HUES6 (cell line): ENCODE measurements at regions not wholly inside any gene's neighbourhood (a gene's known extent, or its start where the extent isn't known, plus 50 kb on each side); places are given as distances from the start of the nearest gene placed in this dataset.
A peak's percentile ranks its signal among the peaks of the same experiment; 100 is the strongest.

ENCODE experiments used
- H3K27ac ChIP-seq: 2 replicates; pipeline ENCODE4 v1.7.0; 2013; ENCODE audit warnings: low read depth, mild to moderate bottlenecking, low read length, inconsistent platforms
- H3K27me3 ChIP-seq: 2 replicates; pipeline ENCODE4 v1.6.1; 2013; ENCODE audit warnings: low read length; ENCODE audit not compliant: control insufficient read depth, insufficient read depth
- H3K36me3 ChIP-seq: 2 replicates; pipeline ENCODE4 v1.6.1; 2013; ENCODE audit warnings: low read length; ENCODE audit not compliant: control insufficient read depth, insufficient read depth
- H3K4me1 ChIP-seq: 2 replicates; pipeline ENCODE4 v1.6.1; 2013; ENCODE audit warnings: low read length; ENCODE audit not compliant: control insufficient read depth, insufficient read depth
- H3K4me3 ChIP-seq: 2 replicates; pipeline ENCODE4 v1.5.1; 2013; ENCODE audit warnings: low read depth, low read length
- H3K9ac ChIP-seq: one replicate; pipeline ENCODE4 v1.6.1; 2013; ENCODE audit warnings: mild to moderate bottlenecking, low read length
- H3K9me3 ChIP-seq: 2 replicates; pipeline ENCODE4 v1.6.1; 2013; ENCODE audit warnings: low read depth, low read length; ENCODE audit not compliant: control insufficient read depth, insufficient read depth

DNA sequence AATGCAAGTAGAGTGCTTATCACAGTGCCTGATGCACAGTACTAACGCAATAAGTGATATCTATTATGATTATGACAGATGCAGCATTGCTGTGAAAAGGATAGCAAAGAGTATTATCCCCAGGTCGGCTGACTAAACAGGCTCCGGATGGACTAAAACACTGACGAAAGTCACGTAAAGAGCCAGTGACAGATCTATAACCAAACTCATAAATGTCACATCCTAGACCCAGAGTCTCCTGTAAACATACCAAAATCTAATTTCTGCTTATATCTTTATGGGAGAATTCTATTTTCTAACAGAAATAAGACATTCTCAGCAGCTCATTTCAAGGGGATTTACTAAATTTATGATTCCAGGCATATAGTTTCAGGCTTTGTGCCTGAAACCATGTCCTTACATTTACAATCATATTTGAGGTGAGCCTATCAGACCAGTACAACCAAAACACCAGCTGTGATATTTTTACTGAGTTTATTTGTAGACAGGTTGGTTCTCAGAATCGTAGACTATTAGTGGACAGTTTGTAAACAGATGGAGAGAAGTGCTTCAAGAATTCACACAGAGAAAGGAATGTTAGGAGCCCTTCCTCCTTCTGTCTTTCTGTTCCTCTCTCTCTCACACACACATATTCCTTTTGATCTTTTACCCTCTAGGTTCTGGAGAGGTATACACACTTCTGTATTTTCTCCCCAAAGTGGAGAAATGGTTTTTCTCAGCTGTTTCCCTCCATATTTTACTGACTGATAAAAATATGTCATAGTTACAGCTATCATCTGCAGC, 52.4 kb upstream of the WDR26 start:
- Histone ChIP-seq H3K36me3 (no peaks in the 10 kb centered on the region), H3K27me3 (no peaks in the 10 kb centered on the region), H3K4me1 (no peaks in the 10 kb centered on the region; the same call in 1 of the 2 replicates), H3K9me3 (peaks cover 22% of the 10 kb centered on the region), H3K27ac (no peak overlapping the region), H3K4me3 (no peak overlapping the region), H3K9ac (no peak overlapping the region)

DNA sequence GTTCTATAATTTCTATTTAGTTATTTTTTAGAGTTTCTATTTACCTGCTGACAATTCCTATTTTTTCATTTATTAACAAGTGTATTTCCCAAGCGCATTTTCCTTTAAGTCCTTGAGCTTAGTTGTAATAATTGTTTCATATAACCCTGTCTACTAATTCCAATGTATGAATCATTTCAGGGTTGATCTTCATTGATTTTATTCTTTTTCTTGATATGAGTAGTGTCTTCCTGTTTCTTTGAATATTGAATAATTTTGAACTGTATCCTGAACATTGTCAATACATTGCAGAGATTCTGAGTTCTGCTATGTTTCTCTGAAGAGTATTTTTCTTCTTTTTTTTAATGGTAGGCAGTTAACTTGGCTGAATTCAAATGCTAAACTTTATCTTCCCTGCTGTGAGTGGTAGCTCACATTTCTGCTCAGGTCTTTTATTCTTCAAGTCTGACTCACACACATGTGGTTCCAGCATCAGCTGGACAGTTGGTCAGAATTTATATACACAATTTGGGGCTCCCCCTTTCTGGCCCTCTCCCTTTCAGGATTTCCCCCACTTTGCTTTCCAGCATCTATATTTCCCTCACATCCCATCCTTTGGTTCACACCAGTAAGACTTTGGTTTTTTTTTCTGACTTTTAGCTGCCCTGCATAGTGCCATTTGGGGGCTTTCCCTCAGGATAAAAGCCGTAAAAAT, 54.4 kb upstream of the WDR26 start:
- peaks cover 22% of the 10 kb centered on the region for H3K9me3 ChIP-seq
- no peak overlapping the region for H3K4me3 ChIP-seq
- no peak overlapping the region for H3K27ac ChIP-seq
- no peak overlapping the region for H3K9ac ChIP-seq
- no peaks in the 10 kb centered on the region for H3K36me3 ChIP-seq
- H3K27me3 ChIP-seq, result no peaks in the 10 kb centered on the region
- peaks cover 14% of the 10 kb centered on the region for H3K4me1 ChIP-seq

DNA sequence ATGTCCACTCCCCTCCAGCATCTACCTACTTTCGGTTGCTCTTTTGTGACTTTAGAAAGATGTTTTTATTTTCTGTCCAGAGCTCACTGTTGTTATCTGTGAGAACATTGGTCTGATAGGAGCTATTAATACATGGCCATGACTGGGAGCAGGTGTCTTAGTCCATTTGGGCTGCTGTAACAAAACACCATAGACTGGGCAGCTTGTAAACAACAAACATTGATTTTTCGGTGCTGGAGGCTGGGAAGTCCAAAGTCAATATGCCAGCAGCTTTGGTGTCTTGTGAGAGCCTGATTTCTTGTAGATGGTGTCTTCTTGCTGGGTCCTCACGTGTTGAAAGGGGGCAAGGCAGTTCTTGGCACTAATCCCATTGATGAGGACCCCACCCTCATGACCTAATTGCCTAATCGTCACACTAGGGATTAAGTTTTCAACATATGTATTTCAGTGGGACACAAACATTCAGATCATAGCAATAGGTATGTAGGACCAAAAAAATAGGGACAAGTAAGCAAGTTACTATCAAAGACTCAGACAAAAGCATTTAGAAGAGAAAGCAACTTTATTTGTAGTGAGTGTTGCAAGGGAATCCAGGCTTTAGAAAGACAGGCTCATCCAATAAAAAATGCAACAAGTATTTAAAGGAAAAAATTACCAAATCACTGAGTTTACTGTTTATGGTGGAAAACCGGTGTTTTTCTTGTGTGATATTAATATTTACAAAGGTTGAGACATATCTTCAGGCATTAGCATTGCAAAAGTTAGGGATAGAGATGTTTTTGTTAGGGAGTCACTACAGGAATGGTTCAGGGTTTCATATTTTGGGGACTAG, 55.2 kb upstream of the WDR26 start:
- peaks cover 22% of the 10 kb centered on the region for H3K9me3 ChIP-seq

DNA sequence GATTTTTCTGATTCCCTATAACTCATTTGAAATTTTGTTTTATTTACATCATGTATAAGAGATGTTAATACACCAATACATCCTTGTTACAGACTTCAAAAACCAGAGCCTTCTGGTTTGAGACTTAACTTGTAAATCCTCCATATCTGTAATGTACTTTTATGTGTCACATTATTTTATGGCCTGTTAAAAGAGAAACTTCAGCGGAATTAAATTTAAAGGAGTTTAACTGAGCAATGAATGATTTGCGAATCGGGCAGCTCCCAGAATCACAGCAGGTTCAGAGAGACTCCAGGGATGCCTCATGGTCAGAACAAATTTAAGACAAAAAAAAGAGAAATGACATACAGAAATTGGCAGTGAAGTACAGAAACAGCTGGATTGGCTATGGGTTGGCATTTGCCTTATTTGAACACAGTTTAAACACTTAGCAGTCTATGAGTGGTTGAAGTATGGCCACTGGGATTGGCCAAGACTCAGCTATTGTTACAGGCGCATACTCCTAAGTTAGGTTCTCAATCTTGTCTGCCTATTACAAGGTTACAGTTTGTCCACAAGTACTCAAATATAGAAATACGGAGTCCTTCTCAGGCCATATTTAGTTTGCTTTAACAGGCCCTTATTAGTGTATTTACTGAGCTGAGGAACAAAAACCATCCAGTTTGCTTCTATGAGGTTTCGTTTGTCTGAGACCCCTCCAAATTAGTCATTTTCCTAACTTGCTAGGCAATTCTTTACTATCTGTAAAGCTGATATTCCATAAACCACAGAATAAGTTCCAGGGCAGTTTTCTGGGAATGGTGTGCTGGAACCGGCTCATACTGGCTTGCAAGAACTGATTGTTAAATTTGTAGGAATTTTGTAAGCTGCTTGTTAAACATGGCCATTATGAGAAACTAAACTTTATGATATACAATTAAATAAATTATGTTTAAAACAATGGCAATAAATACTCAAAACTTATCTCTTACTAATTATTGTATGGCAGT, 56.2 kb upstream of the WDR26 start:
- Histone ChIP-seq H3K9me3 (peaks cover 22% of the 10 kb centered on the region), H3K4me1 (peaks cover 19% of the 10 kb centered on the region), H3K36me3 (no peaks in the 10 kb centered on the region), H3K4me3 (no peak overlapping the region), H3K27me3 (no peaks in the 10 kb centered on the region), H3K27ac (no peak overlapping the region), H3K9ac (no peak overlapping the region)

More for the DNA sequence above, 55.2 kb upstream of the WDR26 start:
- H3K36me3 ChIP-seq, result no peaks in the 10 kb centered on the region
- H3K4me3 ChIP-seq, result no peak overlapping the region
- H3K27me3 ChIP-seq, result no peaks in the 10 kb centered on the region
- no peak overlapping the region for H3K9ac ChIP-seq
- H3K4me1 ChIP-seq, result peaks cover 19% of the 10 kb centered on the region
- no peak overlapping the region for H3K27ac ChIP-seq

DNA sequence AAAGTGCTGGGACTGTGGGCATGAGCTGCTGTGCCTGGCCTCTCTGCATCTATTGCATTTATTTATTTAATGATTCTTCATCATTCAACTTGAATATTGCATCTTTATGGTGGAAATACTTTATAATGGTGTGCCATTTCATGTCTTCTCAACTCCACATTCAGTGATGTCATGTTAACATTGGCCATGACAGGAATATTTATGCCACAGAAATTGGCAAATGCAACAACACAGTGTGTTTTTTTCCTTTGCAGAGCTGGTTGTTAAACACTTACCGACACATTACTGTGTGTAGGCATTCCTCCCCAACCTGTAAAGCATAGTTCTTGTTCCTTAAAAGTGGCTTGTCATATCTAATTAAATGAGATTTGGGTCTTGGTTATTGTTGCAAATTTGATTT, 57.4 kb upstream of the WDR26 start:
- Histone ChIP-seq H3K4me1 (peaks cover 19% of the 10 kb centered on the region), H3K9me3 (peaks cover 32% of the 10 kb centered on the region), H3K27me3 (no peaks in the 10 kb centered on the region), H3K27ac (no peak overlapping the region), H3K36me3 (no peaks in the 10 kb centered on the region), H3K4me3 (no peak overlapping the region), H3K9ac (no peak overlapping the region)

DNA sequence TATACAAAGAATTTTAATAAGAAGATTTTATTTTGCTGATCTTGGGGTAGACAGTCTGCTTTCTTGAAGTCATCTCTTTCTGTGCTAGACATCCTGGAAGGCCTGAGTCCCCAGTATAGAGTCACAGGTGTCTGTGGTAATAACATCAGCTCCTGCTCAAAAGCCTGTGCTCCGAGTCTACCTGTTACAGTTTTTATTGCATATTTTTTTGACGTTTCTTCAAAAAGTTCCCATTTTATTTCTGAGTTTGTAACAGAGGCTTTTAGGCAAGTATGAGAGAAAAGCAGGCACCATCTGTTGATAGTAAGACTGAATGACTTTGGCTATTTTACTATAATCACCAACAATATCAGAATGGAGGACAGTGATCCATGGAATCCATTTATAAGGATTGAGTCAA, 58.0 kb upstream of the WDR26 start:
- Histone ChIP-seq H3K36me3 (no peaks in the 10 kb centered on the region), H3K9ac (no peak overlapping the region), H3K27me3 (no peaks in the 10 kb centered on the region), H3K9me3 (peaks cover 33% of the 10 kb centered on the region), H3K4me1 (peaks cover 23% of the 10 kb centered on the region), H3K4me3 (no peak overlapping the region), H3K27ac (no peak overlapping the region)

DNA sequence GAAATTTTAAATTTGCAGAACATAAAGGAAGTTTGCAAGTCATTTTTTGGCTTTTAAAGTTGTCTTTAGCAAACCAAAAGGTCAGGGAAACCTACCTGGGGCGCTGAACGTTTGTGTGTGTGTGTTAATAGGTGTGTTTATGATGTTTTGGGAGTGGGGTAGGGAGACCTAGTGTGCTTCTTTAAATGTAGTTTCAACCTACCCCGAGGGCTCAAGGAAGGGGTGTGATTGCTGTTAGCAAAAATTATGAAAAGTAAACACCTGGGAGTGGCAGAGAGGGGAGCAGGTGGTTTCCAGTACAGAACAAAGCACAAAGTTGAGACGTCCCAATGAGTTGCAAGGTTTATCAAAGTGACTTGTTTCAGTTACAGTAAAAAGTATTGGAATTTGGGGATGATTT, 58.7 kb upstream of the WDR26 start:
- 0 out of 2 replicates have a peak overlapping the region, but pooled peaks have one; percentile 16 for H3K27ac ChIP-seq
- H3K9me3 ChIP-seq, result peaks cover 30% of the 10 kb centered on the region
- H3K4me3 ChIP-seq, result no peak overlapping the region
- H3K9ac ChIP-seq, result no peak overlapping the region
- no peaks in the 10 kb centered on the region for H3K36me3 ChIP-seq
- H3K4me1 ChIP-seq, result peaks cover 29% of the 10 kb centered on the region
- H3K27me3 ChIP-seq, result no peaks in the 10 kb centered on the region

DNA sequence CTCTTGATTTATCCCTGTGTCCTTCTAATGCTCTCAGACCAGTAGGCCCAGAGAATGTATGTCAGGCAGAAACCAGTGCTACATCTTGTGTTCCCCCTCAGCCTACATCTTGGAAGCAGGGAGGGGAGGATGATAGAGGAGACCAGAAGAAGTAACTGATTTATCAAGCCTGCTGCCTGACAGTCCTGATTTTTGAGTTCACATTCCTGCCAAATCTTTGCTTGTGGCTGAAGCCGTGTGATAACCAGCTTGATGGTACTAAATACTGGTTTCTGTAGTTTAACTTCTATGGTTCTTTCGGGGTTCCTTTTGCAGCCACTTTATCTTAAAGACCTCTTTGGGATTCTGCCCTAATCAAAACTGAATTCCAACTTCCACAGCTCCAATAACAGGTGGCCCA, 59.7 kb upstream of the WDR26 start:
- Histone ChIP-seq H3K27me3 (no peaks in the 10 kb centered on the region), H3K9me3 (peaks cover 21% of the 10 kb centered on the region), H3K36me3 (no peaks in the 10 kb centered on the region), H3K4me1 (peaks cover 39% of the 10 kb centered on the region), H3K27ac (no peak overlapping the region), H3K4me3 (no peak overlapping the region), H3K9ac (no peak overlapping the region)

DNA sequence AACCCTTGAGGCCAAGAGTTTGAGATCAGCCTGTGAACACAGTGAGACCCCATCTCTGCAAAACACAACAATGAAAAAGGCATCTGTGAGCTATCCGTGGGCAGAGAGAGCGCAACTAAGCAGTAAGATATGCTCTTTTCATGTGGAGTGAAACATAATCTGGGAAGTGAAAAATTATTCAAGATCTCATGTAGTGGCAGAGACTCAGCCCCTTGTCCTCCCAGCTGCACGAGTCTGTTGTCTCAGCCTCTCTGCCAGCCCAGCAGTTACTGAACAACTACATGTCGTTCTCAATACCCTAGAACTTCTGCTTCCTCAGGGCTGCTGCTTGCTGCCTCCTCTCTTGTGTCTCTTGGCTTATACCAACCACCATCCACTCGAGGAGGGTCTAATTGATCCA, 61.3 kb upstream of the WDR26 start:
- no peak overlapping the region for H3K27ac ChIP-seq
- H3K9me3 ChIP-seq, result peaks cover 11% of the 10 kb centered on the region
- no peaks in the 10 kb centered on the region for H3K27me3 ChIP-seq
- no peak overlapping the region for H3K4me3 ChIP-seq
- H3K9ac ChIP-seq, result no peak overlapping the region
- no peaks in the 10 kb centered on the region for H3K36me3 ChIP-seq
- H3K4me1 ChIP-seq, result peaks cover 45% of the 10 kb centered on the region

DNA sequence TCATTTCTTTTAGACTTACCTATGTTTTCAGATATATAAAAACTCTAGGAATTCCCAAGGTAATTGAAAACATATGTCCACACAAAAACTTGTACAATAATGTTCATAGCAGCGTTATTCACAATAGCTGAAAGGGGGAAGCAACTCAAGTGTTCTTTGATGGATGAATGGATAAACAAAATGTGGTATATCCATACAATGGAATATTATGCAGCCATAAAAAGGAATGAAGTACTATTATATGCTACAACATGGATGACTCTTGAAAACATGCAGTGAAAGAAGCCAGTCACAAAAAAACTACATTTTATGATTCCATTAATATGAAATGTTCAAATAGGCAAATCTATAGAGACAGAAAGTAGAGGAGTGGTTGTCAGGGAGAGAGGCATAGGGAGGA, 62.2 kb upstream of the WDR26 start:
- no peak overlapping the region for H3K27ac ChIP-seq
- no peaks in the 10 kb centered on the region for H3K27me3 ChIP-seq
- H3K9ac ChIP-seq, result no peak overlapping the region
- no peak overlapping the region for H3K4me3 ChIP-seq
- peaks cover 50% of the 10 kb centered on the region for H3K4me1 ChIP-seq
- H3K9me3 ChIP-seq, result peaks cover 11% of the 10 kb centered on the region
- H3K36me3 ChIP-seq, result no peaks in the 10 kb centered on the region
